ENCODE measurements at regions not wholly inside any gene's neighbourhood (a gene's known extent, or its start where the extent isn't known, plus 50 kb on each side); places are given as distances from the start of the nearest gene placed in this dataset.

GRCh38 chr18:75491361-75491760, 63.9 kb upstream of the SMIM21 start:
- no peak for TF ChIP-seq ZNF331 (CRISPR knock-in tag; IDR thresholded peaks at IDR 0.05; ENCODE audit: low read depth)
- no peak for TF ChIP-seq CTCF (conservative IDR thresholded peaks at IDR 0.05; ENCODE audit: low read depth in 2 of 2)
- TF ChIP-seq REST (IDR thresholded peaks at IDR 0.05; ENCODE audit: unreplicated experiment) = no peak
- no peak for TF ChIP-seq CREB1 (CRISPR knock-in tag; IDR thresholded peaks at IDR 0.05; ENCODE audit: low read depth)

Measured in GM23338 (cell line).